ENCODE measurements at regions not wholly inside any gene's neighbourhood (a gene's known extent, or its start where the extent isn't known, plus 50 kb on each side); places are given as distances from the start of the nearest gene placed in this dataset.

DNA sequence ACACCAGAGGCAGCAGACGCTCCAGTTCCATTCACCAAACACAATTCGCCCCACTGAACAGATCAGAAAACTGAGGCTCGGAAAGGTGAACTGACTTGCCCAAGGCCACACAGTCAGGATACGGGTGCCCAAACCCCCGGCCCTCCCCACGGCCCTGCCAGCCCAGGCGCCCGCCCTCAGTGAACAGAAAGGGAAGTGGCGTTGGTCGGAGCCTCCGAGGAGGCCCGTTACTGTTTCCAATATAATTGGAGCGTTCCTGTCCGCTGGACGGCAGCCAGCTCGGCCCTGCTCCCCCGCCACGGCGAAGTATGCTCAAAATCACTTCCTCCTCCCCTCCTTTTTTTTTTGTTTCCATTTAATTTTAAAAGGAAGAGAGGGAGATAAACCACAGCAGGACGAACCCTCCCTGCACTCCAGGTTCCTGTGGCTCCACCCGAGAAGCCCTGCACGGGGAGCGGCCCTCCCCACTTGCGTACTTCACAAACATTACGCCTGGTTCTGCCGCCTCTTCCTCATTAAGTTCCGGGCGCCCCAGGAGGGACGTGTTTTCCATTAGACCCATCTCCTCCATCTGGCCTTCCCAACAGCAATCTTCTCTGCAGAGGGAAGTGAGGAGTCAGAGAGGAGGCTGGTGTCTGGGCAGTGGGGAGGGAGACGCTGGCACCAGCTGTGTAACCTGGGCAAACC, 61.1 kb downstream of the NCOR2 start:
- intact Hi-C loops (cut with DNase I) = no loop called here

DNA sequence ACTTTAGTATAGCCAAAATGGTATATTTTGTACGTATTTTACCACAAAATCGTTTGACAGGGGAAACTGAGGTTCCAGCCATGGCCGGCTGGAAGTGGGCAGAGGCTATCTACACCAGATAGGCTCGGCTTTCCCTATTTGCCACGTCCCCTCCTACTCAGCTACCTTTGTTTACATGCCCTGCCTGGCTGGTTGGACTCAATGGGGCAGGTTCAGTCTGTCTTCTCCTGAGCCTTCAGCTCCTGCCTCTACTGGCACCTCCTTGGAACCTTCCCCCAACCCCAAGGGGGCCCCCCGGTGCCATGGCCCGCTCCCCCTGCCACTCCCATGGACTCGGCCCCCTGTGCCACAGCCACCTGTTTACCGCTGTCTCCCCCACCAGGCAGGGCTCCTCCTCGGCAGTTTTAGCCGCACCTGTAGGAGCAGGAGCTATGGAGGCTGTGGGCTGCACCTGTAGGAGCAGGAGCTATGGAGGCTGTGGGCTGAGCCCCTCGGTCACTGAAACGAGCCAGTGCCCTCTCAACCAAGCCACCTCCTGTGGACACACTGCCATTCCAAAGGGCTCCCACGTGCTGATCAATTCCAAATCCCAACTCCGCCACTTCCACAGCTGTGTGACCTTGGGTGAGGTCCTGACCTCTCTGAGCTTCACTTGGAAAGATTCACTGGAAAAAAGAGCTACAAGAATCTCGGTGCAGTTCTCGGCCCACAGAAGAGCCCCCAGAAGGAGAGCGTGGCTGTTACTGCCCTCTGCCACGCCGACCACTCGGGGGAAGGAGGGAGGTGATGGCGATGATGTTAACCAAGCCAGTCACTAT, 62.2 kb downstream of the NCOR2 start:
- intact Hi-C loops (cut with DNase I) = no loop called here
- ATAC-seq (ENCODE audit: poor library complexity) (no peak), DNase-seq (no peak)

More for the DNA sequence above, 61.1 kb downstream of the NCOR2 start:
- DNase-seq (peak; percentile 93), ATAC-seq (ENCODE audit: poor library complexity) (peak; percentile 36)

DNA sequence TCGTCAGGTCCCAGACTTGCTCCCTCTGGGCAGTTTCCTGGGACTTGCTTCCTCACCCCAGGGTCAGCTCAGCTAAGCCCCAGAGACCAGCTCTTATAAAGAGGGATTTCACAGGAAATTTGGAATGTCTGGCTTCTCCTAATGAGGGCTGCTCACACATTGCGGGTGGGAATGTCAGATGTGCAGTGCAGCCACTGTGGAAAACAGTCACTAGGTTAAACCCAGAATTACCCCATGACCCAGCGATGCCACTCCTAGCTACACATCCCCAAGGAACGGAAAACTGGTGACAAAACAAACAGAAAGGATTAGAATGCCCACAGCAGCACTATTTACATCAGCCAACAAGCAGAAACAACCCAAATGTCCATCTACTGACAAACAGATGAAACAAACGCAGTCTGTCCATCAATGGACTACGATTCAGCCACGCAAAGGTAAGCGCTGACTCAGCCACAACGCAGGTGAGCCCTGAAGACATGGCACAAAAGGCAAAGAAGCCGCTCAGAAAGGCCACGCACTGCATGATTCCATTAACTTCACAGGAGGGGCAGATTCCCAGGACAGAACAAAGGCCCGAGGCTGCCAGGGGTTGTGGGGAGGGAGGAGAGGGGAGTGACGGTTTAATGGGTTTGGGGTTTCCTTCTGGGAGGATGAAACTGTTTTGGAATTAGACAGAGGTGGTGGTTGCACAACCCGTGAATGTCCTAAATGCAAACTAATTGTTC, 63.0 kb downstream of the NCOR2 start:
- intact Hi-C loops (cut with DNase I) = no loop called here
- no peak for DNase-seq
- ATAC-seq (ENCODE audit: poor library complexity) = no peak

DNA sequence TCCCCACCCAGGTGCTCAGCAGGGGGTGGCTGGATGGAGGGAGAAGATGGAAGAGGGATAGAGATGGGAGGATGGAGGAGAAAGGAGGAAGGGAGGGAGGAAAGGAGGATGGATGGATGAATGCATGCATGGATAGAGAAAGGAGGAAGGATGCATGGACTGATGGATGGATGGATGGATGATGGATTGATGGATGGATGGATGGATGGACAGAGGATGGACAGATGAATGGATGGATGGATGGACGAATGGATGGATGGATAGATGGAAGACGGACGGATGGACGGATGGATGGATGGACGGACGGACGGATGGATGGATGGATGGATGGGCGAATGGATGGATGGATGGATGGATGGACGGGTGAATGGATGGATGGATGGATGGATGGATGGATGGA, 64.1 kb downstream of the NCOR2 start:
- ATAC-seq (ENCODE audit: poor library complexity) = no peak
- no peak for DNase-seq
- intact Hi-C loops (cut with DNase I) = no loop called here

DNA sequence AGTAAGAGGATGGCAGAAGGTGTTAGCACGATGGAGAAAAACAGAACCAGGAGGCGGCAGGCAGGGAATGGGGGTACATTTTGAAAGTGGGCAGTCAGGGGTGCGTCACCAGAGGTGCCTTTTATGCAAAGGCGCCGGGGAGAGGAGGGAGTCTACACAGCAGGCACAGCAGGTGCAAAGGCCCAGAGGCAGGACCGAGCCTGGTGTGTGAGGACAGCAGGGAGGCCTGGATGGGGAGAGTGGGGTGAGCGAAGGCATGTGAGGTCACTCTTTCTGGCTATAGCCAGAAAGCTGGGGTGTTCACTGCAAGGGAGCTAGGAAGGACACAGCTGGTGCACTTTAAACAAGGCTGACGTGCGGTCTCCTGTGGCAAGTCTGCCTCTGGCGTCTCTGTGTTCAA, 65.0 kb downstream of the NCOR2 start:
- DNase-seq = no peak
- intact Hi-C loops (cut with DNase I) = no loop called here
- ATAC-seq (ENCODE audit: poor library complexity) = no peak

DNA sequence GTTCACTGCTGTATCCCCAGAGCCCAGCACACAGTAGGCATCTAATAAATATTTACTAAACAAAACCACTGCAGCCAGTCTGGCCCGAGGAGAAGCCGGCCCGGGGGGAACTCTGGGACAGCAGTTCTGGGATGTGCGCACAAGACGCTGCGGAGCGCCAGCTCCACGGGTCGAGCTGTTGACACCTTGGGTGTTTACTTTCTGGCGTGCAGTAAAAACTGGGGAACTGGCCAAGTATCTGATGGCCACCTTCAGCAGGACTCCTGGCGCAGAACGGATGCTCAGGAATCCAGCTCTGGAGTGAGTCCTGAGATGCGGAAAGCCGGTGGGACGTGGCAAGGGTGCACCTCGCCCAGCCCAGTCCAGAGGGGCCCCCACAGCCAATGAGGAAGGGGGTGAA, 65.6 kb downstream of the NCOR2 start:
- ATAC-seq (ENCODE audit: poor library complexity) = no peak
- no peak for DNase-seq
- intact Hi-C loops (cut with DNase I) = no loop called here

DNA sequence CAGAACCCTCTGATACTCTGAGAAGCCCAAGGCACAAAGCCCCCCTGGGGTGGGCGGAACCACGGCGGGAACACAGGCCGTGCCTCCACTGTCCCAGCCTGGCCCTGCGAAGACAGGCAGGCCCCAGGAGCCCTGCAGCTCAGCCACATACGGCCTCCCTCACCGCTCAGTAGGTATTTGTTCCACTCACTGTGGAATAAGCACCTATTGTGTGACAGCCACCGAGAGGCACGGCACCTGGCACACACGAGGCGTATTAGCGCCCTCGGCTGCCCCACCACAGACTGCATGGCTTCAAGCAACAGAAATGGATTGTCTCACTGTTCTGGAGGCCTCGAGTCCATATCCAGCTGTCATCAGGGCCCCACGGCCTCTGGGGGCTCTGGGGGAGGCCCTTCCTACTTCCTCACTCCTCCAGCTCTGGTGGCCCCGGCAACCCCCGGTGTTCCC, 66.3 kb downstream of the NCOR2 start:
- intact Hi-C loops (cut with DNase I) = no loop called here
- DNase-seq = no peak
- ATAC-seq (ENCODE audit: poor library complexity) = no peak

DNA sequence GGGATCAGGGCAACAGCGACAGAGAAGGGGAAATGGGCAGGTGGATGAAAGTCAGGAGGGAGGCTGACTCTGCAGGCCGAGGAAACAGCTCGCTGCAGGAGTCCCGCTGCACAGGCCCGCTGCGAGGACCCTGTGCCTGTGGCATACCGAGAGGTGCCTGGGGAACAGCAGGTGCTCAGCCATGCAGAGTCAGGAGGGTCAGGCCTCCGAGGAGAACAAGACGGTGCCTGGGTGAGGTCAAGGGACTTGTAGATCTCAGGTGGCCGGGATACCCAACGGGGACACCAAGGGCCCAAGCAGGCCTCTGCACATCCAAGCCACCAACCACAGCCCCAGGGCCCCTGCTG, 67.5 kb downstream of the NCOR2 start:
- ATAC-seq (ENCODE audit: poor library complexity) (no peak), DNase-seq (no peak)
- intact Hi-C loops (cut with DNase I) = no loop called here

DNA sequence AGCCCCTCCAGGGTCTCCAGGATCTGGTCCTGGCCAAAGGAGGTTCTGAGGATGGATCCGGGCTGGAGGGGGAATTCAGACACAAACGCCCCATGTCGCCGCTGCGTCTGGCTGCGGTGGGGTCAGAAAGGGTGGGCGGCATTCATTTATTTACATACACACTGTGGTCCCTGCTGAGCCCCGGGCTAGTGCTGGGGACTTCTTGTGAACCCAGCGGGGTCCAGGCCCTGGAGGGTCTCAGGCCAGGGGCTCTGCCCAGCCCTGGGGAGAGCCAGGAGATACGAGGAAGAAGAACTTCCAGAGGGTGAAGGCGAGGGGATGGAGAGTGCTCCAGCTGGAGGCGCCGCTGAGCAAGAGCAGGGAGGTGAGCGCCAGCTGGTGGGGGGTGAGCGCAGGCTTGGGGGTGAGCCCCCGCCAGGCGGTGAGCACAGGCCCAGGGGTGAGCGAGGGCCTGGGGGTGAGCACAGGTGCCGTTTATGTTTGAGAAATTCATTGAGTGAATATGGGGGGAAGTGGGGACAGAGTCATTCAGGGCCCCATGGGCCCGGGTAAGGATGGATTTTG, 68.1 kb downstream of the NCOR2 start:
- DNase-seq (no peak), ATAC-seq (ENCODE audit: poor library complexity) (no peak)
- intact Hi-C loops (cut with DNase I) = no loop called here

DNA sequence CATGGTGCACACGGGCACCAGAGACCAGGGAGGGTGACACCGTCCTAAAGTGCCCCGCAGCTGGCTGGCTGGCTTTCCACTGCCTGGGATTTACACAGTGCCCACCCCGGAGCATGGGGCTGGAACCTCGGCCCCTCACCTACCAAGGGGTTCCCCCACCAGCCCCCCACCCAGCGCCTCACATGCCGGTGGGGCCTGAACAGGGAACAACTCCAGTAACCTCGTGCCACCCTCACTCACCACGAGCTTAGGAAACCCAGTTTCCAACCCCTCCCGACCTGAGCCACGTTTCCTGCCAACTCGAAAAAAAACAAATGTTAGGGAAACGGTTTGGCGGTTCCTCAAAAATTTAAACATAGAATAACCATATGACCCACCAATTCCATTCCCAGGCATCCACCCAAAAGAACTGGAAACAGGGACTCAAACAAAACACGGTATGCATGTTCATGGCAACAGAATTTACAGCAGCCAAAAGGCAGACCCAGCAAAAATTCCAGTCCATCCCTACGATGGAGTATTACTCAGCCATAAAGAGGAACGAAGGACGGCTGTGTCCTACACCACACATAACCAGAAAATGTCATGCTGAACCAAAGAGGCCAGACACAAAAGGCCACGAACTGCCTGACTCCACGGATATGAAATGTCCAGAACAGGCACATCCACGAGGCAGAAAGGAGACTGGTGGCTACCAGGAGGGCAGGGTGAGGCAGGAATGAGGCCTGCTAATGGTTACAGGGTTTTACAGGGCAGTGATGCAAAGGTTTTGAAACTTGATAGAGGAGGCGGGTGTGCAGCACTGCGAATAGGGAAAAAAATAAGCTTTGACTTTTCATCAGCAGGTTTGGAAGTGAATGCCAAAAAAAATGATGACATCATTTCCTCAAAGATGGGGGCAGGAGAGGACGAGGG, 68.9 kb downstream of the NCOR2 start:
- intact Hi-C loops (cut with DNase I) = no loop called here
- ATAC-seq (ENCODE audit: poor library complexity) = peak; percentile 24
- no peak for DNase-seq

DNA sequence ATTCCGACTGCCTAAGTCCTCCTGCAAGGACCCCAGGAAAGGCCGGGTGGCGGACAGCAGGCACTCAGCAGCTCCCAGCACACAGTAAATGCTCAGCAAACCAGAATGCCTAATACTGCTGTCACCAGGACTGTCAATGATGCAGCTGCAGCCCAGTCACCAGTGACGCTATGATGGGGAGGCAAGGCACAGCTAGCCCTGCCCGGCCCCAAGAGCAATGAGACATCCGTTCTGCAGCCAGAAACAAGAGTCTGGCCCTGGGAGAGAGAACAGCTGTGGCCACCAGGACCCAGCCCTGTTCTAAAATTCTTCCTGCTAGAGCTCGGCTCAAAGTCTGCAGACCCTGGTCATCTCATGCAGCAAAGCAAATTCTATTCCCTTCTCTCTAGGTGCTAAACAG, 69.8 kb downstream of the NCOR2 start:
- ATAC-seq (ENCODE audit: poor library complexity) = peak; percentile 77
- DNase-seq = peak; percentile 87
- intact Hi-C loops (cut with DNase I) = no loop called here

DNA sequence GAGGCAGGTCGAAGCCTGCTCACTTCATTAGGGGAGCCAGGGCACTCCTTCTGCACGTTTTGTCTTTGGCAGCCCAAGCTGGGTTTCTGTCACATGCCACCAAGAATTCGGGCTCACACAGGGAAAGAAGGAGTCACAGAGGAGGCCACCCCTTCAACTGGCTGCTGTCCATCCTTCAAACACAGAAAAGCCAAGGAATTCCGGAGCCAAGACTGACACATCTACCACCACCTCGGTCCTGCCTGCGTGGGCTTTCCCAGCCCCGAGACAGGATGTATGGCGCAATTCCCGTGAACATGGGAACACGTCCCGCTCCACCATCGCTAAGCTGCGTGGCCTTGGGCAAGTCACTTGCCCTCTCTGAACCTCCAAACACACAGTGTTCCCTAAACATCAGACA, 70.4 kb downstream of the NCOR2 start:
- intact Hi-C loops (cut with DNase I) = no loop called here
- DNase-seq (no peak), ATAC-seq (ENCODE audit: poor library complexity) (peak; percentile 16)

DNA sequence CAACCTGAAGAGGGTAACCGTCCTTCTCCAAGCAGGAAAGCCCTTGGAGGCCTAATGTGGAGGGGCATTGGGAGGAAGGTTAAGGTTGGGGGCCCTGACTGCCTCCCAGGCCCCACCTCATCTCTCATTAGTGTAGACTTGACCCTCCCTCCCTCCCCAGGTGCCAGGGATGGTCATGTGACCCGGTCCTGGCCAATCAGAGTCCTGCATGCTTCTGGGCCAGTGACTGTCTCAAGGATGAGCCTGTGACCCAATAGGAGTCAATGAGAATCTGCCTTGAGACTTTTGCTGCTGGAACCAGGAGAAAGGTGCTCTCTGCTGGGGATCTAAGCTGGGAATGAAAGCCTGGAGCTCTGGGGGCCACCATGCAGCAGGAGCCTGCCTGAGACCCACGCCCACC, 70.8 kb downstream of the NCOR2 start:
- ATAC-seq (ENCODE audit: poor library complexity) = no peak

DNA sequence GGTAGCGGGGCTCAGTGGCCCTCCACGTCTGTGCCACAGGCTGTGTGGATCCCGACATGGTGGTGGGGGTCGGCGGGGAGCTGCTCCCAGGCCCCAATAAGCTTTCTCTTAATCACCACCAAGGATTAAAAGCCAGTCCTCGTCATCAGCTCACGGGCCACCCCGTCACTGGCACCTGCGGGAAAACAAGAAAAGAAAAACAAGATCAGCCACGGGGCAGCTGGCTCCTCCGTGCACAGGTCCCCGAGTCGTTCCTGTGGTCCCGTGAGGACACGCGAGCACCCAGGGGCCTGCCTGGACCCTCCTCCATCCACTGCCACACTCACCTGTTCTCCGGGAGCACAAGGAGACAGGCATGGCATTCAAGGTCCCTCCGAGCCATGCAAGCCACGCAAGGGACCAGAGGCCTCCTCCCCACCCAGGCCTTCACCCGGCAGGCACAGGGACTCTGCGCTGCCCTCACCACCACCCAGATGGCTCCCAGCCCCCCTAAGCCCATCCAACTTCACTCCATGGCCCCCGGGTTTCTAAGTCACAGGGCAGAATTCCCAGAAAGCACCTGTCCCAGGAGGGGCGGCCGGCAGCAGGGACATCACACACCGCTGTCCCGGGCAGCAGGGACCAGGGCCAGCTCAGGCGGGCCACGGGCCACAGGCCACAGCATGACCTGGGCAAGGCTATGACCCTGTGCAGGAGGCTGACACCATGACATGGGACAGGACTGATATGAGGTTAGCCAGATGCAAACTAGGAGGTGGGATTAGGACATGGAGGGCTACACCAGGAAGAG, 72.0 kb downstream of the NCOR2 start:
- intact Hi-C loops (cut with DNase I) = no loop called here
- DNase-seq (no peak), ATAC-seq (ENCODE audit: poor library complexity) (no peak)

More for the DNA sequence above, 70.8 kb downstream of the NCOR2 start:
- intact Hi-C loops (cut with DNase I) = no loop called here
- DNase-seq = no peak

DNA sequence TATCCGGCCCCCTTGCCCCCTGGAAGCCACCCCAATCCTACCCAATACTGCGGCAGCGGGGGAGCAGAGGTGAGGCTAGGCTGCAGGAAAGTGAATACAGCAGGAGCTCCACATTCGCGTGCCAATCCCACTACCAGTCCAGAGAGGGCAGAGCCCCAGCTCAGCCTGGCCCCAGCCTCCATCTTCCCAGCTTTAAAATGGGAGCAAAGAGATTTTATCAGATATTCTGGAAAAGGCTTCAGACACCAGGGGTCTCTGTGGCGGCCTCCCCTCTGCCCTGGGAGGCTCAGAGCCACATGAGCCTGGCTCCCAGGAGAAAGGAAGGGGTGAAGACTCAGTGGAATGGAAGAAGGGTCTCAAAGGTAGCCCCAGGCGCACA, 72.7 kb downstream of the NCOR2 start:
- intact Hi-C loops (cut with DNase I) = no loop called here
- DNase-seq (no peak), ATAC-seq (ENCODE audit: poor library complexity) (no peak)

DNA sequence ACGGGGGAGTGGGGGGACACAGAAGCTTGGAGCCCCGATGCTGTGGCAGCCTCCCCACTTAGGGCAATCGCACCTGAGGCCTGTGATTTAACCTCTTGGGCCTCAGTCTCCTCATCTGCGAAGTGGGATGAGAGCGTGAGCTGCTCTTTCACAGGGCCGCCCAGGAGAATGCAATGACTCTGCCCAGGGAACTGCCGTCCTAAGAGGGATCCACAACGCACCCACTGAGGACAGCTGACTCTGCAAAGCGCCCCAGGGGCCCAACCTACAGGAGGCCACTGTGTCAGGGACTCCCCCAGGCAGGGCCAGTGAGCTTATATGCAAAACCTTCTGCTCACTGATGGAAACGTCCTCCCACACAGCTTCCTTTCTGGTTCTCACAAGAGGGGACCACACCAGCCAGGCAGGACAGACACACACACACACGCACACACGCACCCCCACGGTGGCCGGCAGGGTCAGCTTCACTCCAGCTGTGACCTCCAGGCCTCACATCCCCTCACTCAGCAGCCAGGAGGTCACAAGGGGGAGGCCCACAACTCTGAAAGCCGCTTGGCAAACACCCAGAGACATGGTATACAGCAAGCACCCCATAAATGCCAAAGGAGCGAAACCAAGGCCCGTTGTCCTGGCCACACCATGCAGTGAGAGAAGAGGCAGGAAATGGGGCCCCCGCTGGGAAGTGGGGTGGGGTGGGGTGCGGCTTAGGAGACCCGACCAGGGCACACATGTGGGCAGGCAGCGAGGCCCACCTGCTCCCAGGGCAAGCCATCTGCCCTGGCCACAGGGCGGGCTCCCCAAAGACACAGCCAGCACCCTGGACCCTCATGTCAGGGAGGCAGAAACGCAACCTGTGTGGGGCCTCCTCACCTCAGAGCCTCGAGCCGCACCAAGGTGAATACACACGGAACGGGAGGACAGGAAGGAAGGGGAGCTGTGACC, 73.3 kb downstream of the NCOR2 start:
- DNase-seq (no peak), ATAC-seq (ENCODE audit: poor library complexity) (no peak)
- intact Hi-C loops (cut with DNase I) = no loop called here
